ENCODE measurements at regions not wholly inside any gene's neighbourhood (a gene's known extent, or its start where the extent isn't known, plus 50 kb on each side); places are given as distances from the start of the nearest gene placed in this dataset.

DNA sequence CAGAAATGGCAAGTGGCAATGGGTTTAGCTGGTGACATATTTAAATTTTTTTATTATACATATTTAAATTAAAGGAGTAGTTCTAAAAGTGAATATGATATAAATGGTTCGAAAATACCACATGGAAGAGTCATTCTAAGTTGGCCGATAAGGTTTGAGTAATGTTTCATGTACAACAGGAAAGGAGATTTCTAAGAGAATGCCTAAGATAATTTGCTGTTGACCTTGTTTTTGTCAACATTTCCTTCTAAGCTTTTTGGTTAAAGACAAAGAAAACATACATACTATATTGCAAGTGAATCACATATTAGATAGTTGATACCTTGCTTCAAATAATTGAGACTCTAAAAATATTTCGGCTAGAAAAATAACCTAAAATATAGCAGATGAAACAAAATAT lies 526.6 kb upstream of the SLIT2 start:
- intact Hi-C loops (cut with micrococcal nuclease; ENCODE audit: unreplicated experiment), result no loop called here
- no TSS peak for BruUV-seq (replicated peaks)

DNA sequence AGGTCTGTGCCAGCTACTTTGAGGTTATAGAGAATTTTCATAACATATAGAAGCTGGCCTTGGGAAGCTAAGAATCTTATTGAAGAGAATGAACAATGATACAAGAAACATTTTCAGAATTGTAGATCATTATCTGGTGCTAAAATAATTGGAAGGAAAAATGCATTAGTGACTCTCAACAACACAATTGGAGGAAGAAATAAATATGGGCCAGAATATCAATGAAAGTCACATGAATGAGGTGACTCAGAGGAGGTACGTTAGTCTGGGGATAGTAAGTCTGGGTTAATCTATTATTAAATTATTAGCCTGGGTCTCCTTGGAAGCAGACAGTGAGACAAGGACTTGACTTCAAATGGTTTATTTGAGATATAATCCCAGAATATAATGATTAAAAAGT lies 529.3 kb upstream of the SLIT2 start:
- no peak for TF ChIP-seq CTCF (IDR thresholded peaks at IDR 0.05; ENCODE audit: insufficient read depth in 1 of 2, low read depth in 1 of 2, low read length in 1 of 2, severe bottlenecking in 1 of 2, unreplicated experiment in 1 of 2)
- CTCF ChIA-PET, result no interaction called here

More for the DNA sequence above, 526.6 kb upstream of the SLIT2 start:
- Mint-ChIP-seq H3K27me3 (ENCODE audit: insufficient read depth, unreplicated experiment) (peaks cover 2% of the 10 kb centered on the region), H3K4me3 (ENCODE audit: unreplicated experiment) (no peak overlapping the region), H3K9me3 (ENCODE audit: unreplicated experiment) (no peaks in the 10 kb centered on the region), H3K4me1 (ENCODE audit: low read depth, unreplicated experiment) (no peaks in the 10 kb centered on the region), H3K27ac (ENCODE audit: unreplicated experiment) (no peak overlapping the region), H3K36me3 (ENCODE audit: insufficient read depth, unreplicated experiment) (no peaks in the 10 kb centered on the region)
- Histone ChIP-seq H3K9me3 (no peaks in the 10 kb centered on the region), H3K4me3 (ENCODE audit: low read depth, low read length) (no peak overlapping the region), H3K36me3 (ENCODE audit: control insufficient read depth, insufficient read depth, low read length) (no peaks in the 10 kb centered on the region), H3K27me3 (replicated peaks; ENCODE audit: control insufficient read depth, insufficient read depth, low read length) (no peaks in the 10 kb centered on the region), H3K4me1 (no peaks in the 10 kb centered on the region)
- ChIA-PET POLR2A (no interaction called here), CTCF (no interaction called here)
- DNase-seq, result no peak
- no peak for TF ChIP-seq CTCF (IDR thresholded peaks at IDR 0.05; ENCODE audit: insufficient read depth in 1 of 2, low read depth in 1 of 2, low read length in 1 of 2, severe bottlenecking in 1 of 2, unreplicated experiment in 1 of 2)

DNA sequence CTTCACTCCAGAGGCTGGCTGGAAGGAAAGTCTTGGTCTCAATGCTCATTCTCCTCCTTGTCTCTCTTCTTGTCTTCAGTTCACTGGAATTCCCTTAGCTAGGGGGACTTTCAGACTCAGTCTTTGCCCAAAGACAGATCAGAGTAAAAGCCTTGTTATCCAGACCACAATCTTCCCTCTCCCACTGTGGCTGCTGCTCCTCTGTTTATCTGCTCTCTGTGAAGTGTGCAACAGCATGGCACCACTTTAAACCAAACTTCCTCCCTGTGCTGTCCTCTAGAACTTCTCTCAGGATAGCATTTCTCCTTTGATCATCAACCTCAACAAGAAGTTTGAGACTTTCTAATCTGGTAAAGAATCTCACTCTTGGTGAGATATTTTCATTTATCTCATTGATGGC lies 530.1 kb upstream of the SLIT2 start:
- DNase-seq, result no peak
- intact Hi-C loops (cut with micrococcal nuclease; ENCODE audit: unreplicated experiment), result no loop called here
- no peaks in the 10 kb centered on the region for H3K4me1 ChIP-seq
- no peak overlapping the region for H3K4me3 ChIP-seq (ENCODE audit: low read depth, low read length)
- H3K36me3 ChIP-seq (ENCODE audit: control insufficient read depth, insufficient read depth, low read length), result no peaks in the 10 kb centered on the region
- H3K9me3 ChIP-seq, result no peaks in the 10 kb centered on the region
- no peaks in the 10 kb centered on the region for H3K27me3 ChIP-seq (replicated peaks; ENCODE audit: control insufficient read depth, insufficient read depth, low read length)
- Mint-ChIP-seq H3K36me3 (ENCODE audit: insufficient read depth, unreplicated experiment) (no peaks in the 10 kb centered on the region), H3K27me3 (ENCODE audit: insufficient read depth, unreplicated experiment) (peaks cover 2% of the 10 kb centered on the region), H3K9me3 (ENCODE audit: unreplicated experiment) (no peaks in the 10 kb centered on the region), H3K27ac (ENCODE audit: unreplicated experiment) (no peak overlapping the region), H3K4me1 (ENCODE audit: low read depth, unreplicated experiment) (no peaks in the 10 kb centered on the region), H3K4me3 (ENCODE audit: unreplicated experiment) (no peak overlapping the region)
- ChIA-PET CTCF (no interaction called here), POLR2A (no interaction called here)
- no TSS peak for BruUV-seq (replicated peaks)
- no peak for TF ChIP-seq CTCF (IDR thresholded peaks at IDR 0.05; ENCODE audit: insufficient read depth in 1 of 2, low read depth in 1 of 2, low read length in 1 of 2, severe bottlenecking in 1 of 2, unreplicated experiment in 1 of 2)

More for the DNA sequence above, 529.3 kb upstream of the SLIT2 start:
- no peaks in the 10 kb centered on the region for H3K4me1 Mint-ChIP-seq (ENCODE audit: low read depth, unreplicated experiment)
- intact Hi-C loops (cut with micrococcal nuclease; ENCODE audit: unreplicated experiment), result no loop called here
- H3K9me3 Mint-ChIP-seq (ENCODE audit: unreplicated experiment), result no peaks in the 10 kb centered on the region
- no peaks in the 10 kb centered on the region for H3K9me3 ChIP-seq
- DNase-seq, result no peak
- H3K4me3 ChIP-seq (ENCODE audit: low read depth, low read length), result no peak overlapping the region
- H3K27me3 Mint-ChIP-seq (ENCODE audit: insufficient read depth, unreplicated experiment), result peaks cover 2% of the 10 kb centered on the region
- H3K36me3 Mint-ChIP-seq (ENCODE audit: insufficient read depth, unreplicated experiment), result no peaks in the 10 kb centered on the region
- H3K27ac Mint-ChIP-seq (ENCODE audit: unreplicated experiment), result no peak overlapping the region
- no TSS peak for BruUV-seq (replicated peaks)
- no peaks in the 10 kb centered on the region for H3K36me3 ChIP-seq (ENCODE audit: control insufficient read depth, insufficient read depth, low read length)
- POLR2A ChIA-PET, result no interaction called here
- no peak overlapping the region for H3K4me3 Mint-ChIP-seq (ENCODE audit: unreplicated experiment)
- no peaks in the 10 kb centered on the region for H3K4me1 ChIP-seq
- H3K27me3 ChIP-seq (replicated peaks; ENCODE audit: control insufficient read depth, insufficient read depth, low read length), result no peaks in the 10 kb centered on the region

Data from Caco-2 (cell line).